Activated CD8-positive, alpha-beta memory T cell treated with anti-CD3 and anti-CD28 coated beads for 48 hours (primary cell): ENCODE measurements at regions not wholly inside any gene's neighbourhood (a gene's known extent, or its start where the extent isn't known, plus 50 kb on each side); places are given as distances from the start of the nearest gene placed in this dataset.

Source experiments
- DNase-seq, 3 experiments: peaks; one replicate each; pipeline ENCODE4 v3.0.0-alpha.2; 2020; ENCODE audit warnings: low read depth in 2 of 3, low spot score in 2 of 3

- no peak for DNase-seq
Measured at GRCh38 chr16:82360024-82360783, 190.2 kb upstream of the MPHOSPH6 start.

GRCh38 chr16:82358606-82359221, 188.7 kb upstream of the MPHOSPH6 start:
- DNase-seq: no peak

DNA sequence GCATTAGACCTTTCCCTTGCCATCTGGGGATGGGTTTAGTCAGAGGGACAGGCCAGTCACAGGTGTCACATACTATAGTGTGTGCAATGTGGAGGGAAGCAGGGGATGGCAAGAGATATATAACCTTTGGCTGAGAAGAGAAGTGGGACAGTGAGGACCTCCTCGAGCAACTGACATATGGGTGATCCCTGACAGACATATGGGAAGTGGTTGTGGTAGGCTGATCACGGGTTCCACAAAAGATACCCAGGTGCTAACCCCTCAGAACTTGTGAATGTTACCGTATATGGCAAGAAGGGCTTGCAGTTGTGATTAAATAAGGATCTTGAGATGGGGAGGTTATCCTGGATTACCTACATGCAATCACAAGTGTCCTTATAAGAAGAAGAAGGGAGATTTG, 188.1 kb upstream of the MPHOSPH6 start:
- no peak for DNase-seq

- no peak for DNase-seq
Measured at GRCh38 chr16:82357237-82357636, 187.2 kb upstream of the MPHOSPH6 start.

DNA sequence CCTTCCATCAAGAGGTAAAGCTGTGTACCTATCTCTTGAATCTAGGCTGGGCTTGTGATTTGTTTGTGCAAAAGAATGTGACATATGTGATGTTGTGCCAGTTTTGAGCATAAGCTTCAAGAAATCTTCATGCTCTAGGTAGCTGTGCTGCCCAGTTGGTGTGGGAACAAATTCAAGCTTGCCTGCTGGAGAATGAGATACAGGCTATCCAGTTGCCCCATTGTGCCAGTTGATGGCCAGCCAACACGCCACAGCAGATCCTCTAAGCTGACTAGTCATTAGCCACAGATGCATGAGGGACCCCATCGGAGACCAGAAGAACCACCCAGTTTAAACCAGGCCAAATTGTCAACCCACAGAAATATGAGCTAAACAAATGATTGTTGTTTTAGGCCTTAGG, 180.5 kb upstream of the MPHOSPH6 start:
- no peak for DNase-seq

- DNase-seq: no peak
Measured at GRCh38 chr16:82345318-82345717, 175.3 kb upstream of the MPHOSPH6 start.

GRCh38 chr16:82344157-82344556, 174.1 kb upstream of the MPHOSPH6 start:
- DNase-seq: no peak

- no peak for DNase-seq
Measured at GRCh38 chr16:82341146-82341669, 171.2 kb upstream of the MPHOSPH6 start.

DNA sequence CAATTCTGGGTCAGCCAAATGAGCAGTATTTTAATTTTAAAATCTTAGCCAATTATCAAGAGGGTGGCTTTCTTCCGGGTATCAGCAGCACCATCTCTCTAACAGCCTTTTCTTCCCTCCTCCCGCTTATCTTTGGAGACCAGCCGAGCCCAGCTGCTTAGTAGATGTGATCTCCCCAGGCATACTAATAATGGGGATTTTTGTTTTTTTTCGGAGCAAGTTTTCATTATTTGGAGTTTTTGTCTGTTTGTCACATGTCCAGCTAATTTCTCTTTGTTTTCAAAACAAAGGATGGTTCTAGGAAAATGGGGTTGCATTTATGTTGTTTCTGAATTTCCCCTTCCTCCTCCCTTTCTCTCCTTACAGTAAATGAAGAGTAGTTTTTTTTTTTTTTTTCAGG, 170.5 kb upstream of the MPHOSPH6 start:
- no peak for DNase-seq

GRCh38 chr16:82337355-82337754, 167.3 kb upstream of the MPHOSPH6 start:
- DNase-seq: no peak

- no peak for DNase-seq
Measured at GRCh38 chr16:82331974-82332750, 162.1 kb upstream of the MPHOSPH6 start.

DNA sequence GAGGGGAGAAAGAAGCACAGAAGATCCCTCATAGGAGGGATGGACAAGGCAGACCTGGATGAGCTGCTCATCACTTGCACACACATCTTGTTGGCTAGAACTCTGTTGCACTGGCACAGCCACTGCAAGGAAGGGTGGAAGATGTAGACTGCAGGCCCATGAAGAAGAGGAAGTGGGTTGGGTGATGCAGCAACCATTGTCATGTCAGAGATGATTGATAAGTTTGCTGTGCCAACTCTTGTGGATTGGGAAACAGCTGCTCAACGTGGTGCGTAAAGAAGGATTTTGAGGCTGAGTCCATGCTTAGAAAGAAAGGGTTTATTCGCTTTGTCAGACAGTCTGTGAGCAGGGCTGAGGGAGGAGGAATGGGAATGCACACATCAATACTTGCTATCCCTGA, 161.4 kb upstream of the MPHOSPH6 start:
- DNase-seq: no peak

- no peak for DNase-seq
Measured at GRCh38 chr16:82329504-82330192, 159.6 kb upstream of the MPHOSPH6 start.

- no peak for DNase-seq
Measured at GRCh38 chr16:82328881-82329469, 159.0 kb upstream of the MPHOSPH6 start.

- DNase-seq: no peak
Measured at GRCh38 chr16:82323171-82323570, 153.1 kb upstream of the MPHOSPH6 start.

GRCh38 chr16:82322177-82322576, 152.2 kb upstream of the MPHOSPH6 start:
- DNase-seq: no peak

DNA sequence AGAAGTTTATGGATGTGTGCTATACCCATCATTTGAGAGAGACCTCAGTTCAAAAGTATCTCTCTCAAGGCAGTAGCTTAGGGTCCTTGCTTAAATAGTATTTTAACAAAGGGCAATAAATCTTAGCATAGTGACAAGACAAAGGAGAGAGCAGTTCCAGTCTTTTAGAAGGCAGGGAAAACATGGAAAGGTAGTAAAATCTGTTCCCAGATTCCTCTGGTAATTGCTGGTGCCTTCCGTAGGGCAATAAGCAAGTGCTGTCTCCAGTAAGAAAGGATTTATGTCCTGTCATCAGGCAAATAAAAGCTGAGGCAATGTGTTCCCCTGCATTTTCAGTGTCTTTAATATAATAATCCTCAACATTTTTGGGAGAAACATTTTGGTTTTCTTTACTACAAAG, 149.0 kb upstream of the MPHOSPH6 start:
- no peak for DNase-seq

DNA sequence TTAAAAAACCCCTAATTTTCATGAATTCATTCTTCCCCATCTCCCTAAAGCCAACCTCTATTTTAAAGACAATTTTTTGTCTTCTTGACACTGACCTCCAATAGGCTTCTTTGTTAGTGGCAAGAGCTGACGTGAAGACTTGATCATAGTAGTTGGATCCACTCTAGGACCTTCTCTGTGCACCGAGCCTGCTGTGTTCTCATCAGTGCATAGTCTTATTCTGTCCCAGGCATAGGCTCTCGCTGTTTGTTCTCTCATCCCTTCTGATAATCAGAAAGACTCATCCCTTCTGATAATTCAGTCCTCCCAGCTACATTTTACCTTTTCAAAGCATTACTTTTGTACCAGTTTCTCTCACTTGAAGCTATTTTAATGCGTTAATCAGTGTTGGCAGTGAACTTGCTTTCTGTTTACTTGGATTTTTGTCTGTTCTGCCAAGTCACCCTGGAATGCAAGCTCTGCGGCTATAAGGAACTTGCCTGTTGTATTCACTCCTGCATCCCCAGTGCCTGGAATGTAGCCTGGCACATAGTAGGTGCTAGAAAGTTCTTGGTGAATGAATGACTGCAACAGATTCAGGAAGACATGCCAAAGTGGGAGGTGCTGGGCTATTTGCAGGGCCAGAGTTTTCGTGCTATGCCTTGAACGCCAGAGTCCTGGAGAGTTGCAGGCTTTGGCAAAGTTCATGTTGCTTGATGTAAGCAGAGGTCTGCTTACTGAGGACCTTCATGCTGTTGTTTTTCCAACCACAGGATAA, 147.6 kb upstream of the MPHOSPH6 start:
- no peak for DNase-seq

DNA sequence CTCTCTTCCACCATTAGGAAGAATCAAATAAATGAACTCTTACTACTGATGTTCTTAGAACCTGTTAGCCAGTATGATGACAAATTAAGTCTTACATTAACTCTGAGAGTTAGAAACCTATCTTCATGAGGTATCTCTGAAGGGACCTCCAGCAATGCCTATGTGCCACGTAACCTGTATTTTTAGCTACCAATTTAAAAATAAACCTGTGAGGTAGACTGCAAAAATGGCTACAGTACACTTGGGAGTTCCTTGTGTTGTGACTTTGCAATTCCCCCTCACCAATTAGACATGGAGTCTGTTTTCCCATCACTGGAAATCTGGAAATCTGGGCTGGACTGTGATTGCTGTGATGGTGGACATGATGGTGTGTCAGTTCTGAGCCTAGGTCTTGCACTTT, 143.7 kb upstream of the MPHOSPH6 start:
- DNase-seq: no peak

- DNase-seq: no peak
Measured at GRCh38 chr16:82311528-82311927, 141.5 kb upstream of the MPHOSPH6 start.
